ENCODE measurements at regions not wholly inside any gene's neighbourhood (a gene's known extent, or its start where the extent isn't known, plus 50 kb on each side); places are given as distances from the start of the nearest gene placed in this dataset.

GRCh38 chr21:22855581-22855980 is 1857.4 kb downstream of the NCAM2 start:
- no peak for TF ChIP-seq GATA1 (IDR thresholded peaks at IDR 0.05; ENCODE audit: low read depth, low read length)
- no peak for TF ChIP-seq POLR2A (IDR thresholded peaks at IDR 0.05; ENCODE audit: low read length)
